Lower leg skin (tissue), 3 donors: ENCODE measurements at regions not wholly inside any gene's neighbourhood (a gene's known extent, or its start where the extent isn't known, plus 50 kb on each side); places are given as distances from the start of the nearest gene placed in this dataset.
"Not testable (repeated sequence)": the region's sequence is repeated elsewhere in the genome, so short reads cannot be mapped to it uniquely, and the experiment has no call there.

Experiments used
- CTCF ChIP-seq, 3 donors: fragments of 450-650 bp; IDR thresholded peaks; one replicate each; pipeline ENCODE4 v1.5.1; 2016; ENCODE audit warnings: antibody characterized with exemption in 3 of 3, mild to moderate bottlenecking in 3 of 3, moderate library complexity in 2 of 3
- POLR2A ChIP-seq, 2 donors: fragments of 450-650 bp; IDR thresholded peaks; one replicate each; pipeline ENCODE4 v1.6.1; 2016 to 2017; ENCODE audit warnings: antibody characterized with exemption in 2 of 2, mild to moderate bottlenecking in 1 of 2, moderate library complexity in 1 of 2

GRCh38 chr1:115510226-115510625 is 131.5 kb upstream of the VANGL1 start:
- not testable (repeated sequence) for TF ChIP-seq POLR2A, CTCF (IDR thresholded peaks at IDR 0.05)
